ENCODE measurements at regions not wholly inside any gene's neighbourhood (a gene's known extent, or its start where the extent isn't known, plus 50 kb on each side); places are given as distances from the start of the nearest gene placed in this dataset.

DNA sequence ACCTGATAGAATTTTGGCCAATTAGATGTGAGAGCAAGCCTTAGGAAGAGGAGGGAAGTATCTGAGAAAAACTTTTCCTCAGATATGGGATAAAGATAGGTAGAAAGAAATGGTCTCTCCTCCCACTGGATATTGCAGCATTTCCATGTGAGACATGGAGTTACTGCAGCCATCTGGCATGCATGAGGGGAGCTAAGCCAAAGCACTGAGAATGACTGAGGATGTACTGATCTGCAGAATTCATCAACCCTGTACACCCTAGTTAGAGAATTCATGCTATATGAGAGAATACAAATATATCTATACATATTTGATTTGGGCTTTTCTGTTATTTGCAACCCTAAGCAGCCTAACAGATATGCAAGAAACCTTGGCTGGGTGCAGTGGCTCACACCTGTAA is 52.5 kb upstream of the RPL34 start:
- no TSS peak for BruUV-seq (replicated peaks)
- CTCF ChIA-PET (ENCODE audit: low intra/inter-chr PET ratio, low total read pairs) = no interaction called here
- FAIRE-seq = no peak

More for the DNA sequence above, 52.5 kb upstream of the RPL34 start:
- H3K27me3 ChIP-seq (ENCODE audit: control insufficient read depth in 1 of 2, insufficient read depth in 2 of 2, low read length in 2 of 2) = no peaks in the 10 kb centered on the region
- no peak overlapping the region for H3K27ac ChIP-seq (ENCODE audit: extremely low read length, insufficient read depth, low read length)
- DNase-seq (ENCODE audit: low spot score) = no peak
- no peak overlapping the region for H3K4me3 ChIP-seq (replicated peaks in 1 of 3; ENCODE audit: insufficient read depth in 1 of 3, low read depth in 2 of 3, low read length in 3 of 3)
- H3K36me3 ChIP-seq (replicated peaks in 1 of 2; ENCODE audit: control insufficient read depth in 1 of 2, insufficient read depth in 2 of 2, low read length in 2 of 2) = no peaks in the 10 kb centered on the region
- H3K79me2 ChIP-seq (ENCODE audit: insufficient read depth, low read length) = no peaks in the 10 kb centered on the region
- H3K9ac ChIP-seq (ENCODE audit: insufficient read depth, low read depth, low read length) = no peak overlapping the region
- TF ChIP-seq MED13 (CRISPR knock-in tag; IDR thresholded peaks at IDR 0.05) (no peak), SMC3 (IDR thresholded peaks at IDR 0.05; ENCODE audit: low read length) (no peak), ADNP (CRISPR knock-in tag; IDR thresholded peaks at IDR 0.05) (no peak), KAT8 (CRISPR knock-in tag; IDR thresholded peaks at IDR 0.05) (no peak), RBFOX2 (IDR thresholded peaks at IDR 0.05; ENCODE audit: low read depth, low read length) (no peak), ZNF572 (CRISPR knock-in tag; IDR thresholded peaks at IDR 0.05) (no peak), ARID2 (CRISPR knock-in tag; IDR thresholded peaks at IDR 0.05; ENCODE audit: borderline replicate concordance) (no peak), ZNF160 (CRISPR knock-in tag; IDR thresholded peaks at IDR 0.05) (no peak)
- TF ChIP-seq, protein P1, sequence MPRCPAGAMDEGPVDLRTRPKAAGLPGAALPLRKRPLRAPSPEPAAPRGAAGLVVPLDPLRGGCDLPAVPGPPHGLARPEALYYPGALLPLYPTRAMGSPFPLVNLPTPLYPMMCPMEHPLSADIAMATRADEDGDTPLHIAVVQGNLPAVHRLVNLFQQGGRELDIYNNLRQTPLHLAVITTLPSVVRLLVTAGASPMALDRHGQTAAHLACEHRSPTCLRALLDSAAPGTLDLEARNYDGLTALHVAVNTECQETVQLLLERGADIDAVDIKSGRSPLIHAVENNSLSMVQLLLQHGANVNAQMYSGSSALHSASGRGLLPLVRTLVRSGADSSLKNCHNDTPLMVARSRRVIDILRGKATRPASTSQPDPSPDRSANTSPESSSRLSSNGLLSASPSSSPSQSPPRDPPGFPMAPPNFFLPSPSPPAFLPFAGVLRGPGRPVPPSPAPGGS (CRISPR knock-in tag; IDR thresholded peaks at IDR 0.05) = no peak
- TF ChIP-seq, protein P2, sequence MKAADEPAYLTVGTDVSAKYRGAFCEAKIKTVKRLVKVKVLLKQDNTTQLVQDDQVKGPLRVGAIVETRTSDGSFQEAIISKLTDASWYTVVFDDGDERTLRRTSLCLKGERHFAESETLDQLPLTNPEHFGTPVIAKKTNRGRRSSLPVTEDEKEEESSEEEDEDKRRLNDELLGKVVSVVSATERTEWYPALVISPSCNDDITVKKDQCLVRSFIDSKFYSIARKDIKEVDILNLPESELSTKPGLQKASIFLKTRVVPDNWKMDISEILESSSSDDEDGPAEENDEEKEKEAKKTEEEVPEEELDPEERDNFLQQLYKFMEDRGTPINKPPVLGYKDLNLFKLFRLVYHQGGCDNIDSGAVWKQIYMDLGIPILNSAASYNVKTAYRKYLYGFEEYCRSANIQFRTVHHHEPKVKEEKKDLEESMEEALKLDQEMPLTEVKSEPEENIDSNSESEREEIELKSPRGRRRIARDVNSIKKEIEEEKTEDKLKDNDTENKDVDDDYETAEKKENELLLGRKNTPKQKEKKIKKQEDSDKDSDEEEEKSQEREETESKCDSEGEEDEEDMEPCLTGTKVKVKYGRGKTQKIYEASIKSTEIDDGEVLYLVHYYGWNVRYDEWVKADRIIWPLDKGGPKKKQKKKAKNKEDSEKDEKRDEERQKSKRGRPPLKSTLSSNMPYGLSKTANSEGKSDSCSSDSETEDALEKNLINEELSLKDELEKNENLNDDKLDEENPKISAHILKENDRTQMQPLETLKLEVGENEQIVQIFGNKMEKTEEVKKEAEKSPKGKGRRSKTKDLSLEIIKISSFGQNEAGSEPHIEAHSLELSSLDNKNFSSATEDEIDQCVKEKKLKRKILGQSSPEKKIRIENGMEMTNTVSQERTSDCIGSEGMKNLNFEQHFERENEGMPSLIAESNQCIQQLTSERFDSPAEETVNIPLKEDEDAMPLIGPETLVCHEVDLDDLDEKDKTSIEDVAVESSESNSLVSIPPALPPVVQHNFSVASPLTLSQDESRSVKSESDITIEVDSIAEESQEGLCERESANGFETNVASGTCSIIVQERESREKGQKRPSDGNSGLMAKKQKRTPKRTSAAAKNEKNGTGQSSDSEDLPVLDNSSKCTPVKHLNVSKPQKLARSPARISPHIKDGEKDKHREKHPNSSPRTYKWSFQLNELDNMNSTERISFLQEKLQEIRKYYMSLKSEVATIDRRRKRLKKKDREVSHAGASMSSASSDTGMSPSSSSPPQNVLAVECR (CRISPR knock-in tag; IDR thresholded peaks at IDR 0.05; ENCODE audit: borderline replicate concordance) = no peak
- TF ChIP-seq, protein P3, sequence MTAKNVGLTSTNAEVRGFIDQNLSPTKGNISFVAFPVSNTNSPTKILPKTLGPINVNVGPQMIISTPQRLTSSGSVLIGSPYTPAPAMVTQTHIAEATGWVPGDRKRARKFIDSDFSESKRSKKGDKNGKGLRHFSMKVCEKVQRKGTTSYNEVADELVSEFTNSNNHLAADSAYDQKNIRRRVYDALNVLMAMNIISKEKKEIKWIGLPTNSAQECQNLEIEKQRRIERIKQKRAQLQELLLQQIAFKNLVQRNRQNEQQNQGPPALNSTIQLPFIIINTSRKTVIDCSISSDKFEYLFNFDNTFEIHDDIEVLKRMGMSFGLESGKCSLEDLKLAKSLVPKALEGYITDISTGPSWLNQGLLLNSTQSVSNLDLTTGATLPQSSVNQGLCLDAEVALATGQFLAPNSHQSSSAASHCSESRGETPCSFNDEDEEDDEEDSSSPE (CRISPR knock-in tag; IDR thresholded peaks at IDR 0.05) = no peak
- TF ChIP-seq, protein P4, sequence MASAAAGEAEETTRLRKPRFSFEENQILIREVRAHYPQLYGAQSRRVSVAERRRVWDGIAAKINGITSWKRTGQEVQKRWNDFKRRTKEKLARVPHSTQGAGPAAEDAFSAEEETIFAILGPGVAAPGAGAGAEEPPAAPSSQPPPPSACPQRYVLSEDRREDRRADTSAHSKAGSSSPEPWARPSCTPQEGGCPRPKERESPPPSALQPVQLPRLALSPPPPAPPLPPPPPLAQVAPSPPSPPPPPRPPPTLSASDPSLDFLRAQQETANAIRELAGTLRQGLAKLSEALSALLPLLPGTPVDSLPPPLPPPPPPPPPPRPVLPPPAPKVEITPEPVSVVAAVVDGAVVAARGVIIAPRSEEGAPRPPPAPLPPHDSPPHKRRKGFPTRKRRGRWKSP (CRISPR knock-in tag; IDR thresholded peaks at IDR 0.05) = no peak
- TF ChIP-seq, protein P5, sequence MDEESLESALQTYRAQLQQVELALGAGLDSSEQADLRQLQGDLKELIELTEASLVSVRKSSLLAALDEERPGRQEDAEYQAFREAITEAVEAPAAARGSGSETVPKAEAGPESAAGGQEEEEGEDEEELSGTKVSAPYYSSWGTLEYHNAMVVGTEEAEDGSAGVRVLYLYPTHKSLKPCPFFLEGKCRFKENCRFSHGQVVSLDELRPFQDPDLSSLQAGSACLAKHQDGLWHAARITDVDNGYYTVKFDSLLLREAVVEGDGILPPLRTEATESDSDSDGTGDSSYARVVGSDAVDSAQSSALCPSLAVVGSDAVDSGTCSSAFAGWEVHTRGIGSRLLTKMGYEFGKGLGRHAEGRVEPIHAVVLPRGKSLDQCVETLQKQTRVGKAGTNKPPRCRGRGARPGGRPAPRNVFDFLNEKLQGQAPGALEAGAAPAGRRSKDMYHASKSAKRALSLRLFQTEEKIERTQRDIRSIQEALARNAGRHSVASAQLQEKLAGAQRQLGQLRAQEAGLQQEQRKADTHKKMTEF (CRISPR knock-in tag; IDR thresholded peaks at IDR 0.05) = no peak
- no peaks in the 10 kb centered on the region for H4K20me1 ChIP-seq (ENCODE audit: insufficient read depth, low read length)
- POLR2A ChIA-PET = no interaction called here
- no peak overlapping the region for H3K4me2 ChIP-seq (ENCODE audit: low read depth, low read length)
- H2AFZ ChIP-seq (ENCODE audit: low read length) = no peak overlapping the region
- in situ Hi-C loops (cut with HindIII; ENCODE audit: extremely low pct_ligation_motif_present, low pct_unique_long_range_greater_than_20kb) = no loop called here
- intact Hi-C loops (cut with micrococcal nuclease; ENCODE audit: unreplicated experiment) = no loop called here
- no peak for ATAC-seq
- no peaks in the 10 kb centered on the region for H3K4me1 ChIP-seq (ENCODE audit: insufficient read depth, low read length)
- no peaks in the 10 kb centered on the region for H3K9me3 ChIP-seq (ENCODE audit: low read length)
